ENCODE measurements at regions not wholly inside any gene's neighbourhood (a gene's known extent, or its start where the extent isn't known, plus 50 kb on each side); places are given as distances from the start of the nearest gene placed in this dataset.

DNA sequence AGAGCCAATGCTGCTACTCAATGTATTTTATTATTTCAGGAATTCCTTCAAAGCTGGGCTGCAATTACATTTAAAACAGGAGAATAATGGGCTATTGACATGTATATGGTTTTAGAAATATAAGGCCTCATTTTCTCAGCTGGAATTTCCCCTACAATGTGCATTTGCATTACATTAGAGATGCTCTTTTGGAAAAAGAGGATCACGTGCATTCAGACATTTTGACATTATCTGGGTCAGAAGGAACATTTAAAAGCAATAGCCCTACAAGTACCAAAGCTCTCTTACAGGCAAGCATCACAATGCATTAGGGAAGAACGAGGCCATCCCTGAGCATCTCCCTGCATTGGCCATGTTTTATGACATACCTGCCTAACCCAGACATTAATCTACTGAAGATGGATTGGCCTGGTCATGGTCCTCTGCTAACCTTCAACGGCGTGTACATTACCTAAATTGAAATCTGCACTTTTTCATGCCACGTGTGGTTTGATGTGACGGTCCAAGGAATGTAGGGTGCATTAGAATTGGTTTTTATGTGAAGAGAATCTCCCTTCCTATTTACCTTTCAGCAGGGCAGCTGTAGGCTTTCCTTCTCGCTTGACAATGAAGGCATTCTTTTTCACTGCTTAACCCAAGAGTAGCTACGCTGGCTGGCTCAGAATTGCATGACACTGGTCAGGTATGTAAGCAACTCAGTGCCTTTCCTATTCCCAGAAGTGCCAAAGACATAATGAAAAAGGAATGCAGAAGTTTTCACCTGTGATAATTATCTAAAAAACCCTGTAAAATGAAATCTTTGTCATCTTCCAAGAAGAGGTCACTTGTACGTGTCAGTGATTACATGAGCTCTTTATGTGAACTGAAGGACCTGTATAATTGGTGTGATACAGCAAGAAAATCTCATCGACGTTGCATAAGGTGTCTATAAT, 212.3 kb upstream of the MPDZ start:
- no peak for DNase-seq (ENCODE audit: low read depth in 2 of 2)

DNA sequence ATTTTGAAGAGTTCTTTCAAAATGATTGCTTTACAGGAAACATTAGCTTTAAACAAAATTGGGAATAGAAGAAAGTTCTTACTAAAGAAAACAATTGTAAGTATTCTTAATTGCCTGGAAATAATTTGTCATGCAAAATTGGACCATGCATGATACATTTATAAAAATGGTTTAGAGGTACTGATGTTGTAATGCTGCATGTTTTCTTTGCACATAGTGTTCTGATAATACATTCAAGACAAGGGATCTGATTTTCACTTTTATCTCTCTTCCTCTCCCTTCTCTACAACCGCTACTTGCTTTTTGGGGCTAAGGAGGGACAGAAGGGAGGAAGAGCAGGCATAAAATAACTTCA, 211.6 kb upstream of the MPDZ start:
- DNase-seq (ENCODE audit: low read depth in 2 of 2), result no peak

DNA sequence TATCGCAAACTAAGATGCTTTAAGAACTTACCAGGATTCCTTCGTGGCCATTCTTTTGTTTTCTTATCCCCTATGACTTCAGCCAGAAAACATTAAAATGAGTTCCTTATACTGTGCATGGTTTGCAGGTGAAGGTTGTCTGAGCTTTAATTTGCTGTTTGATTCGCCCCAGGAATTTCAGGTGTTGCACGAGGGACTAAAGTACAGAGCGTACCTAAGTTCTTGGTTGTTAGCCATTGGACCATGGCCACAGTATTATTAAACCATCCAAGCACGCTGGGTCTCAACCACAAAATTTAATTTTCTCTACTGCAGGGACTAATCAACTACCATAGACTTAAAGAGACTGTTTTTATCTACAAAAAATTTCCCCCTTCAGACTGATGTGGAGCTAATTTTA, 208.4 kb upstream of the MPDZ start:
- DNase-seq (ENCODE audit: low read depth in 2 of 2), result no peak

DNA sequence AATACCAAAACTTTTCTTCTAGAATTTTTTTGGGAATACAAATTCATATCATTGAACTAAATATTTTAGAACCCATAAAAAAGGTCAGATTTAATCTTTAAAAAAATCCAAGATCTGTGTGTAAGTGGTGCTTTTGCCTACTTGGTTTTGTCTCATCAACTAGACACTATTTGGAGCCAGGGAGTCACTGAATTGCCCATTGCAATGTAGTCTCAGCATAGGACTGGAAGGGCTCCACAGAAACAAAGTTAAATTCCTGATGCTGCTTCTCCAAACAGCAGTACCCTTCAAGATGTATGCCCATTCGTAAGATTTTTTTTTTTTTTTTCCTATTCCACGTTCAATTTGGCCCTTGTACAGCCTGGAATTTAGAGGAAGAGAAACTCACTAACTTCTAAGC, 208.0 kb upstream of the MPDZ start:
- DNase-seq (ENCODE audit: low read depth in 2 of 2), result no peak

DNA sequence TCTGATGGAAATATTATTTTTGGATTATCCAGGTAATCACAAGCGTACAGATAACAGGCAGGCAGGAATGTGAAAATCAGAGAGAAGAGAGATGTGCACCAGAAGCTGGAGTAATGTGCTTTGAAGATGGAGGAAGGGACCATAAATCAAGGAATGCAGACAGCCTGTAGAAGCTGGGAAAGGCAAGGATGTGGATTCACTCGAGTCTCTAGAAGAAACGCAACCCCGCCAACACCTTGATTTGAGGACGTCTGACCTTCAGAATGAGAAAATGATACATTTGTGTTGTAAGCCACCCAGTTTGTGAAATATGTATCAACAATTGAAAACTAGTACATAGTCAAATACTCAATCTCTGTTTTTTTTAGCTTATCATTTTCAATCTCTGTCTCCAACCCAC, 207.6 kb upstream of the MPDZ start:
- DNase-seq (ENCODE audit: low read depth in 2 of 2), result no peak

DNA sequence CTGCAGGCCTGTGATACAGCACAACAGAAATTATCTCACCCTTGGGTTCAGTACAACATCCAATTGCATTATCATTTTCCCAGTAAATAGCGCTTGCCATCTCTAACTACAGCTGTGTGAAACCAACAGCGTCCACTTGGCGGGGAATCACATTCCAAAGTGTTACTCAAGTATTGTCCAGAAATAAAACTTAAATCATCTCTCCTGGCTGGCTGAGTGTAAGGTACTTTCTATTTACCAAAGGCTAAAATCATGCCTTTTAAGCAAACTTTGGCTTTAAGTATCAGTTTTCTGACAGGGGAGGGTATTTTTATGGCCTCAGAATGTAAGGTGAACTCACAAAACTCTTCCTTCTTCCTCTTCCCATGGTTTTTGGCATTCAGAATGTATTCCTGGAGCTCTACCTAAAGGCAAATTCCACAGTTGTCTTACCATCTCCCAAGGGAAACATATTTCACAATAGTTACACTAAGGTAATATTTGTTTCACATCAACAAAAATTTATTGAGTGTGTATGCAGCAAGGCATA, 205.6 kb upstream of the MPDZ start:
- DNase-seq (ENCODE audit: low read depth in 2 of 2), result no peak

DNA sequence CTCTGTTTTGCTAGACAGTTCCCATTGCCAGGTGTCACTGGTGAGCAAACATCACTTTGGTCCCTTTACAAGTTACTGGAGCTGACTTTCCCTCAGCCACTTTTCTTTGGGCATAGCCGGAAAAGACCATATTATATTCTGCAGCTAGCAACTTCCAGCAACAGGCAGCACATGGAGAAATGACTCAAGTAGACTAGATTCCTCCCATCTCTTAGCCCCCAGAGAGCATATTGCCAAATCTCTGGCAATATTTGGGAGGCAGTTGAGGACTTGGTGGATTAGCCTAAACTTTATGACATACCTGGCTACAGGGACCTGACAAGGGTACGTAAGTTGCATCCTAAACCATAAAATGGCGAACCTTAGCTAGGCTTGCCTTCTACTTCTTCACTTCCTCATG, 204.7 kb upstream of the MPDZ start:
- no peak for DNase-seq (ENCODE audit: low read depth in 2 of 2)

DNA sequence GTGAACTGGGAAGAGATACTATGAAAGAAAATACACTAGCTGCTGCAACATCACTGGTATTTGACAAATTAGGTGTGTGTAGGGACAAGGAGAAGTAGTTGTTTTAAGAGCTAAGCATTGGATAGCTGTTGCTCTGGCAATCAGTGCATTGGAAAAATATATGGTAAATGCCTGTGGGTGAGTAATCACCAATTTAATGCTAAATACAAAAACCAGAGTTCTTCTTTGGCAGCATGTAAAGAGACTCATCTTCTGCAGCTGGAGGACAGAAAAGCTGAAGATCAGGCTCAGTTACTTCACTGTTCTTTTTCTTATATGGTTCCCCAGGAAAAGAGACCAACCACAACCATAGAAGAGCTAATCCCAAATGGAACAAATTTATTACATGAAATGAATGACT, 201.8 kb upstream of the MPDZ start:
- no peak for DNase-seq (ENCODE audit: low read depth in 2 of 2)

DNA sequence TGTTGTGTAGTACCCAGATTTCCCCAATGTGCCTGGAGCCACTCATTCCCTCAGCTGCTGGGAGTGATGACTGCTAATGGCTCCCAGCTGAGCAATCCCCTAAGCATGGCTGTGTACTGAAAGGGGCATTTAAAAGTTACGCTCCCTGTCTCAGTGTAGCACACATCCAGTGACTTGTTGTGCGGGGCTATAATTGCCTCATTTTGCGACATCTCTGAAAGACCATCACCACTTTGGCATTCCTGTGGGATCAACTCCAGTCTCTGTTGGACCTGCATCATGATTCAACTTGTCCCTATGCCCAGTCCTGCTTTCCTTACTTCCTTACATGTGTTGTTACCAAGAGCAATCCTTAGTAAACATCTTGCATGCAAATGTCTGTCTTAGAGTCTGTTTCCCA, 201.2 kb upstream of the MPDZ start:
- no peak for DNase-seq (ENCODE audit: low read depth in 2 of 2)

DNA sequence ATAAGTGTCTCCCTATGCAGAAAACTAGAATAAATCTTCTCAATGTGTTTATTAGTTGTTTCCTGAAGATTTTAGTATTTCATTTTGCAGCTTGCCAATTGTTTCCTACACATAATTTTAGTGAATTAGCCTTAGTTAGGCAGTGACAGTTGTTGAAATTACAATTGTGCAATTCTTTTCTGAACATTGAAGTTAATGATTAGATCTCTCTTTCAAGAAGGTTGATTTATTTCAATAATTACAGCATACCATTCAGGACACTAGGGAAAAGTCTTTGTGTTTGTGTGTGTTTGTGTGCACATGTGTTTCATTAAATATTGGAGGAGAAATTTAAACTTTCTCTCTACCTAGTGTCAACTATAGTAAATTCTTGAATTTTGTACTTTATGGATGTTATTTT, 199.6 kb upstream of the MPDZ start:
- no peak for DNase-seq (ENCODE audit: low read depth in 2 of 2)

DNA sequence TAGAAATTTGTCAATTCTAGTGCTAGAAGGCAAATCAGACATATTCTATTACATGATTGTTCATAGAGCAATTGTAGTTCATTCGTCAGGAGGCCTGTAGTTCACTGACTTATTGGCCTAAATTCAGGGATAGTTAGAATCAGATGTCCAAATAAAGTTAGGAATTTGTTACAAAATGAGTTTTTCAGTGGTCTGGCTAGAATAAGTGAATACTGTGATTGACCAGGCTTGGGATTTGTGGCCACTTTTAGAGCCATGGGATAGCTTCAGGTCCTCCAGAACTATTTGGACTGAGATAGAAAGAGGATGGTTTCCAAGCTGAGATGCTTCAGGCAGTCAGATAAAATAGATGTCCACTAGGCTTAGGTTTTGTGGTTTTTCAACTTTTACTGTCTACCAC, 199.1 kb upstream of the MPDZ start:
- no peak for DNase-seq (ENCODE audit: low read depth in 2 of 2)

DNA sequence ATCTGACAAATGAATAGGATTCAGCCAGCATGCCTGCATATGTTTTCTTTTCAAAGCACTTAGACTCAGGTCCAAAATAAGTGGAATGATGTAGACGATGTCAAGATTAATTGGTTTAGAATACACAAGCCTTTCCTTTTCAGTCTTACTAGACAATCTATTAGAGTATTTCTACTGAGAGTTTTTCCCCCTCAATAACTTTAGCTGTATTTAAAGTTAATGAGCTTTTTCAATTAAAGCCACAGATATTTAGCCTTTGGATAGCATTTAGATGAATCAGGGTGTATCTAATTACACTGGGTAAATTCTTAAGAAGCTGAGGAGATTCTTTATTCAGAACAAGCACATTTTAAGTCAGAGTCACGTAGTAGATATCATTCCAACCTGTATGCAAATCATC, 198.7 kb upstream of the MPDZ start:
- DNase-seq (ENCODE audit: low read depth in 2 of 2), result no peak

DNA sequence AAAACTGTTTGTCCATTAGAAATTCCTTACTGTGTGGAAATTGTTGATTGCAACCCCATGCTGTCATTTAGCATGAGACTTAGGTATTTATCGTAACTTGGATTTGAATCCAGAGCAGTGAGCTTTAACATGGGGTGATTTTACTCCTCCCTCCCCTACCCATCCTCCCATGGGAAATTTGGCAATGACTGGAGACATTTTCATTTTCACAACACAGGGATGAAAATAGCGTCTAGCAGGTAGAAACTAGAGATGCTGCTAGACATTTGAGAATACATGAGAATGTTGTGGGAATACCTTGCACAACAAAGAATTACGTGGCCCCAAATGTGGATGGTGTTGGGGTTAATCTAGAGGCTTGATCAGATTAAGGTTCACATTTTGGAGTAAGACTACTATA, 191.3 kb upstream of the MPDZ start:
- no peak for DNase-seq (ENCODE audit: low read depth in 2 of 2)

DNA sequence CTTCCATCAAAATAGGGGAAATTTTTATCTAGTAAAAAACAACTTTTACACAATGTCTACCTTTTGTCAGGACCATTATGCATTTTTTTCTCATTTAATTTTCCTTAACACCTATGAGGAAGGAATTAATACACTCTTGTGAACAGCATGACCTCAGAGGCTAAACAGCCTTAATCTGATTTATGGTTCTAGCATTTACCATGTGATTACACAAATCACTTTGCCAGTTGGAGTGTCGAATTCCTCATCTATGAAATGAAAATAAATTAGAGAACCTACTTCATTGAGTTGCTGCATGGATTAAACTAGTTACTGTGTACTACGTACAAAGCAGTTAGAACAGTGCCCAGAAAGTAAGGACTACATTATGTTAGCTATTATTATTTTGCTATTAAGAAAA, 187.7 kb upstream of the MPDZ start:
- DNase-seq (ENCODE audit: low read depth in 2 of 2), result no peak

DNA sequence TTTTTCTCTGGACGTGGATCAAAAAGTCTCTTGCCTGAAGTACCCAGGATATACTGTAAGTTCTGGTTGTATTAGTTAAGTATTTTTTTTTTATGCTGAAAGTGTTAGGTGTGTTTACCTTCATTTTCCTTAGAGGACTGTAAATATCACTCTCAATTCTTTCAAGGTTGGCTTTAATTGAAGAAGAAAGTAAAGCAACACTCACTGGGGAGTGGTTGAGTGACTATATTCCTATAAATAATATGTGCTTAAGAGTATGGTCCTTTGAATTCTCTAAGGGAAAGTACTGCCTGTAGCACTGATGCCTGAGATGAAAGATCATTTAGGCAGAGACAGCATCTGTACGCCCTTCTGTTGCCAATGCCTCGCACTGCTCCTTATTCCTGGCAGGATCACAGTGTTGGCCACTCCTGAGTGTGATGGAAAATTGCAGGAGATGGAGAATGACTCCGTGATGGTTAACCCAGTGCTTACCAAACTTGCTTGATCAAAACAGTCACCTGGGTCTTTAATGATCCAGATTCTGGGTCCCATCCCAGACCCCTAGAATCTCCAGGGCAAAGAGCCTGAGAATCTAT, 182.0 kb upstream of the MPDZ start:
- no peak for DNase-seq (ENCODE audit: low read depth in 2 of 2)

DNA sequence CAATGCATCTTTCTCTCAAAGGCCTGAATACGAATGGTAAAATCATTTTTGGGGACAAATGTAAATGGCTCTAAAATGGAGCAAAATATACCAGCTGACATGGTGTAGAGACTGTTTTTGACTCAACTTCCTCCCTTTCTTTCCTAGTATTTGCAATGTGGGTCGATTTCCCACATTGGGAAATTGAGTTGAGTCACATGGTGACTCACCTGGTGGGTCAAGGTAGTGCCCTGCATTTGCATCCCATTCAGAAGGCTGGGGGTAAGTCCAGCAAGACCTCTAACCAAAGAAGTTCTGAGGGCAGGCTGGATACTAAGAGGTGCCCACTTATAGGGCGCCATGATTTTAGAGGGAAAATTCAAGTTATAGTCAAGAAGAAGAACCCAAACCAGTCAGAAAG, 179.6 kb upstream of the MPDZ start:
- peak in 1 of 2 donors; percentile 26 for DNase-seq (ENCODE audit: low read depth in 2 of 2)

DNA sequence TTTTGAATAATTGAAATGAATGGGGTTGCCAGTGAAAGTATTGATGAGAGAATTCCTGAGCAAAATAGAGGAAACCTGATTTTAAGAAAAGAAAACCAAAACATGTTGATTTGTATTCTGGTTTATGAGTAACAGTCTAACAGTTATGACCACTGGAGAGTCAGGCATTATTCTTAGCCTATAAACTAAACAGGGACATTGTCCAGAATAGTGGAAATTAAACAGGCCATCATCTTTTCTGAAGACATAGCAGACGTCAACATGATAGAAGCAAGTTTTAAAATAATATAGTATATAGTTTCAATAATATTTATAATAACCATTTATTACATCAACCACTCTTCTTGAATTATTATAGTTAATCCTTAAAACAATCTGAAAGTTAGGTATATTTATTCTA, 178.3 kb upstream of the MPDZ start:
- DNase-seq (ENCODE audit: low read depth in 2 of 2), result no peak

DNA sequence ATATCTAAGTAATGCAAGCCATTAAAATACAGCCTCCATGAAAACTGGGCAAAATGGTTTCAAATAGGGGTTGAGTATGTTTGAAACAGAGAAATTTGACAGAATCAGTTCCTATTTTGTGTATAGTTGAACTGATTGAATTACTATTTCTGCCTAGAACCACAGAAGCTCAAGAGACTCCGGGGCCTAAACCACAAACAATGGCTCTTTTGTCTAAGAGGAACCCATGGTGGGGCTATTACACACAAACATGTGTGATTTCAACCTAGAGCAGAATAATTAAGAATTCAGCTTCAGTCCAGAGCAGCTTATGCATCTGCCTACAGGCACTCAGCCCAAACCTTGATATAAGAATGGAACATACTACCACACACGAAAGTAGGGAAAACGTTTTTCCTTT, 171.2 kb upstream of the MPDZ start:
- no peak for DNase-seq (ENCODE audit: low read depth in 2 of 2)

DNA sequence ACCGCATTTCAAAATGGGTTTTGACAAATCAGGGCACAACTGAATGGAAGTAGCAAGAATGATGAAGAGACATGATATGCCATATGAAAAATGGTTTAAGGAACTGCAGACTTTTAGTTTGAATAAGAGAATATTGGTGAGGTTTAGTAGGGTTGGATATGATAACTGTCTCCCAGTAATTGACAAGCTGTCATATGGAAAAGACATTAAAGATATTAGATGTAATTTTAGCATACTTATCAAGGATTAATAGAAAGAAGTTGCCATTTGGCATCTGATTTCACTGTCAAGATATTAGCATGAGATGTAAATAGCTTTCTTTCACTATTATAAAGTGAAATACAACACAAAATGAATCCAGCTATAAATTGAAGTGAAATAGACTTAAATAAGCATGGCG, 169.0 kb upstream of the MPDZ start:
- no peak for DNase-seq (ENCODE audit: low read depth in 2 of 2)

DNA sequence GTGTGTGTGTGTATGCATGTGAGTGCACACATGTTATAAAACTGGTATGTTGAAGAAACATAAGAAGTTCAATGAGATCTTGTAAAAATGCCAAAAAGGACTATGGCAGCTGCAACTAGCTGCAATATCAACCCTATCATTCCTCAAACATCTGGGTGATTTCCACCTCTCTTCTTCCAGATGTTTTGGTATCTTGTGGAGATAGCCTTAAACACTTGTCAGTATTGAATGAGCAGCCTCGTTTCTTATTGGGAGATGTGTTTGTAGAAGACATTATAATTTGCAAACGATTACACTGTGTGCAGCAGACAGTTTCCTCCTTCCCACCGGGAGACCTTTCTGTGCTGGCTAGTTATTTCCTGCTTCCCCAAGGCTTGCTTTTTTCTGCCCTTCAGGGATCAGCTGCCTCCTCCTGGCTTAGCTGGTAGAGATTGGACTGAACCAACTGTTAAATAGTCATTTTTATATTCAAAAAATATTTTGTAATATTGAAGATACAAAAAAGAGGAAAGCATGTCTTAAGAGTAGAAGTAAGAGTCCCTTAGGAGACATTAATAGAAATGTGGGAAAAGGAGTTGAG, 168.4 kb upstream of the MPDZ start:
- DNase-seq (ENCODE audit: low read depth in 2 of 2), result peak in 1 of 2 donors; percentile 63

DNA sequence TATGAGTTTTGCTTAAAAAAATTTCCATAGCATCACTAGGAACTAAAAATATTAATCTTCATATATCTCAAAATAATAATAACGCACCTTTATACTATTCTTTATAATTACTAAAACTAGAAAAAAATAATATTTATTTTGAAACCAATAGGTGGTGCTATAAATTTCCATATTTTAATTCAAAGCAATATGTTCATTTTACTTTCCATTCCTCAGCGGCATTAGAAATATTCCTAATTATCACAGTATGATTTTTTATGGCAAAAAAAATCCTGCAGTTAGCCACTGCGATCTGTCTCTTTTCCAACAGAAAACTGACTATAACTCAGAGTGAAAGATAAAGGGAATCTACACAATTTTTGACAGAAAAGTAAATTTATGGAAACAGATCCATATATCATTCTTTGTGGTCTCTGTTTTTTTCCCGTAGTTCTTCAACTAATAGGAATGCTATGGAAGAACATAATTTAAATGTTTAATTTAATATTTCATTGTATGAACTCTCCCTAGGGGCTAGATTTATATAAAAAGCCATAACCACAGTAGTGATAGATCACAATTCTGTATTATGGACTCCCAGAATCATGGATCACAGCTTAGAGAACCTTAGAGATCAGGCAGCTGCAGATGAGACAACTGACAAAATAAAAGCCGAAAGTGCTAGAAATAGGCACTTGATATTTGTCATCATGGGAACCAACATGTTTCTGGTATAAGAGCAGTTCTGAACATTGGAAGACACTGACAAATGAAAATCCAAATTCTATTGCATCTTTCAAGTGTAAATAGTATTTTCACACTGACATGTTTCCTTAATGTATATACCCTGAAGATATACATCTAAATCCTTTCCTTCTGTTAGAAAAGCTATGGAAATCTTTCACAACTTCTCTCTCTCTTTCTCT, 167.7 kb upstream of the MPDZ start:
- DNase-seq (ENCODE audit: low read depth in 2 of 2), result peak in 1 of 2 donors; percentile 28

All from dermis microvascular lymphatic vessel endothelial cell (primary cell).